Activated CD8-positive, alpha-beta memory T cell treated with anti-CD3 and anti-CD28 coated beads, Interleukin-2, amount 50 U/mL, for 1 hour (primary cell): ENCODE measurements at regions not wholly inside any gene's neighbourhood (a gene's known extent, or its start where the extent isn't known, plus 50 kb on each side); places are given as distances from the start of the nearest gene placed in this dataset.

Experiments
- DNase-seq: peaks from one replicate; pipeline ENCODE4 v3.0.0-alpha.2; 2020; ENCODE audit errors: extremely low read depth

- no peak for DNase-seq
These were observed 103.4 kb downstream of the HLX start for GRCh38 chr1:220982686-220983085.

- no peak for DNase-seq
These were observed 104.8 kb downstream of the HLX start for GRCh38 chr1:220983877-220984635.

- DNase-seq: no peak
These were observed 111.4 kb downstream of the HLX start for GRCh38 chr1:220990427-220991339.

GRCh38 chr1:220991506-220991905, 112.3 kb downstream of the HLX start:
- DNase-seq: no peak

GRCh38 chr1:220991959-220992704, 112.9 kb downstream of the HLX start:
- DNase-seq: no peak

DNA sequence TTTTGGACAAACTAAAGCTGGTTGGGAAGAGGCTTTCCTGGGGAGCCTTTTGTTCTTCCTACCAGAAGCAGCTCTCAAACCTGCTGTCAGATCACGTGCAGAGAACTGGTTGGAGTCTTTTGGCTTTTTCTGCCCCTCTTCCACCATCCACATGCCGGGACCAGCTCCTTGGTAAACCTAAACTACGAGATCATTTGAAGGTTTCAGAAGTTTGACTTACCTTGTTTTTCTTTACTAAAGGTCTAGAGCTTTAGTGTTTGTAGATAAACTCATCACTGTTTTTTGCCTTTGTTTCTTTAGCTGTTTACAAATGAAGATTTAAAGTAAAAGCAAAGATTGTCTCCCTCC, 113.4 kb downstream of the HLX start:
- DNase-seq: no peak

GRCh38 chr1:220994671-220995070, 115.4 kb downstream of the HLX start:
- no peak for DNase-seq

DNA sequence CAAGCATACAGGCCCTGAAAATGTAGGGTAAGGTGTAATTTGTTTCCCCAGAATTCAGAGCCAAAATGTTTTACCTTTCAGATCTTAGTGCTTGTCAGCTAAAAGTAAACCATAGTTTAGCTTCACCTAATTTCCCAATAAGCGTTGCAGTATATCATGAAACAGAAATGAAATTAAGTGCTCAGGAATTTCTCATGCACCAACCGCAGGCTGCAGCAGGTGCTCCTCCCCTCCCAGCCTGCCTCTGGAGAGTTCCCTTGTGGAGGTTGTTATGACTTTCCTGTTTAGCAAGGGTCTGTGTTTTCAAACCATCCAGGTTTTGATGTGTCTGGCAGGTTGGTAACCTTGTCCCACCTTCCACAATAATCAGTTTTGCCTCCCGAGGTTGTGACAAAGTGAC, 118.5 kb downstream of the HLX start:
- no peak for DNase-seq

DNA sequence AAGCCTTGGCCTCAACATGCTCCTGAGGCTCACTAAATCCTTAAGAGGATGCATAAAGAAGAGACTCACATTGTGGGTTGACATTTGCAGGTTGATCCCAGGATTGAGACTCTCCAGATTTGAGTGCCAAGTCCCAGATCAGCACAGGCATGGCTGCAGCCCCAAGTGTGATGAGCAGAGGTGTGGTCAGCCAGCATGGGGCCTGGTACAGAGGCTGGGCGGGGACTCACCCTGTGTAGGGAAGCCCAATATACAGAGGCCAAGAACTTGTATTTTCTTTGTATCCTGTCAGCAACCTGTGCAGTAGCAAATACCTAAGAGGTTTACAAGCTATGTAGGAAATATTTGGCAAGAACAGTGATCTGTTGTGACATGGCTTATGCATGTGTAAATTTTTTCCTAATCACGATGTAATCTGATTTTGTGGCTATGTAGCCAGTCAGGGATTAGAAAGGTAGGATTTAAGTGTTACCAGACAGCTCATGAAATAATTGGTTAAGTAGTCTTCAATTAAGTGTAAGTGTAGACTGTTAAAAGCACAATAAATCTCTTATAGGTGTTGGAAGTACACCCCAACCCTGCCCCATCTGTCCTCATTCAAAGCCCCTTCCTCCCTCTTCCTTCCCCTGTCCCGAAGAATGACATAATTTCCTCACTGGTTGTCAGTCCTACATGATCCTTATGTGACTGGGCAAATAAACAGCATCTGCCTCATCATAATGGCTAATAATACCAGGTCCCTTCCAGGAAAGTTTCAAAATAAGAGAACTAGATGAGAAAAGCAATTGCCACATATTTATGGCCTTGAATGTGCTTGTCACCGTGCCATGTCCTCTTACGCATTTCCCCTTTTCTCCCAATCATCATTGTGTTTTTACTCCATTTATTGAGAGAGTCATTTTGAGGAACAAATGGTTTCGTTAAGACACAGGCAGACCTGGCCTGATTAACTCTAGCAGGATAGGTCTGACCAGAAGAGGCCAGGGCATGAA, 120.9 kb downstream of the HLX start:
- no peak for DNase-seq

- DNase-seq: no peak
These were observed 121.9 kb downstream of the HLX start for GRCh38 chr1:221001167-221001566.

- no peak for DNase-seq
These were observed 123.4 kb downstream of the HLX start for GRCh38 chr1:221002601-221003000.

GRCh38 chr1:221011145-221011544, 131.9 kb downstream of the HLX start:
- DNase-seq: no peak

DNA sequence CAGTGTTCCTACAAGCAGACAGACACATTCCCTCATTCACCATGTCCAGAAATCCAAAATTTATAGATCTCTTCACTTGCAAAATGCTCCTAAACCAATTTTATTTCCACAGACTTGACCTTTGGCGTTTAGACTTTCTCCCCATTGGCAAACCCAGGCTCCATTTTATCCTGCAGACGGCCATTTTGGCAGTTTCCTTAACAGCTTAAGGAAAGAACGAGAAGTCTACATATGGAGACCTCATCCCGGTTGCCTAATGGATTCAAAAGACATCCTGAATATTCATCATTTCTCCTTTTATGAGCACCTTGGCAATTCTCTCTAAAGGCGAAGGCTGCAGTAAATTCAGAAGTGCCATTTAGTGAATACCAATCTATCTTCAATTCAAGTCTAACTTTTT, 132.9 kb downstream of the HLX start:
- no peak for DNase-seq

GRCh38 chr1:221013691-221014660, 134.7 kb downstream of the HLX start:
- no peak for DNase-seq

DNA sequence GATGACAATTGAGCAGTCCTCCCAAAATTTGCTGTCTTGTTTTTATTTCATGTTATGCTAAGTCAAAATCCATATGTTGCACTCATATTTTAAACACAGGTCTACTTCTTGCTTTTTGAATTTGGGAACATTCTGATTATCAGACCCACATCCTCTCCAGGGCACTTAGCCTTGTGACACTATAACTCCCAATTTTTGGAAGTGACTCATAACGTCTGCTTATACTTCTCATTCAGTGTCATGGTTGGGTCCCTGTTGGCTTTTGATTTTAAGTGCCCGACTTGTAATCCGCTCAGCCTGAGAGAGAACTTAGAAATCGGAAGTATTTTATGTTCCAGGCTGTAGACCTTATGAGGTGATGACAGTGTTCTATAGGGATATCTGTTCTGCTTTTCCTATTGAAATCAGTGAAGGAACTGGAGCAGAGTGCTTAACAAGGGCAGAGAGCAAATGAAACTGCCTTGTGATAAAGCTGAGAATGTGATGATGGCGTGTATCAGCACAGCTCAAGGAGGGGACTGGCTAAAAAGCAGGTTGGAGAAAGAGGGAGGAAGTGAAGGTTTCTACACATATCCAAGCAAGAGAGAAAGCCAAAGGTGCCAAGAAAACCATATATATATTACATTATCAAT, 136.0 kb downstream of the HLX start:
- DNase-seq: no peak

GRCh38 chr1:221016751-221017150, 137.5 kb downstream of the HLX start:
- DNase-seq: no peak

GRCh38 chr1:221018414-221018813, 139.2 kb downstream of the HLX start:
- no peak for DNase-seq

DNA sequence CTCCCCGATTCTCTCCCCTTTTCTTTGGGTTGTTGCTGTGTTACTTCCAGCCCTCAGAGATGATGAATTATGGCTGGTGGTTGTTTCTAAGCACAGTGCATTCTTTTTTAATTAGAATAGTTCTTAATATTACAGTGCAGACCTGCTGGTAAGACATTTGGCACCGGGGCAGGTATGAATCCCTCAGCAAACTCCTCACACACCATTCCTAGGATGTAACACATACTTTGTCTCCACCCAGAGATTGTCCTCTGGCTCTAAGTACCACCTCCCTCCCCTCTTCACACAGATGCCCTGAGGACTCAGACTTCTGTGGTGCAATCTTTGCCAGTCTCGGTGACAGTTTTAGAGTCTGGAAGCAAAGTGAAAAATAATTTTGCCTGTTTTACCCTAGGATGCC, 143.1 kb downstream of the HLX start:
- DNase-seq: no peak

- no peak for DNase-seq
These were observed 144.2 kb downstream of the HLX start for GRCh38 chr1:221023482-221023881.

DNA sequence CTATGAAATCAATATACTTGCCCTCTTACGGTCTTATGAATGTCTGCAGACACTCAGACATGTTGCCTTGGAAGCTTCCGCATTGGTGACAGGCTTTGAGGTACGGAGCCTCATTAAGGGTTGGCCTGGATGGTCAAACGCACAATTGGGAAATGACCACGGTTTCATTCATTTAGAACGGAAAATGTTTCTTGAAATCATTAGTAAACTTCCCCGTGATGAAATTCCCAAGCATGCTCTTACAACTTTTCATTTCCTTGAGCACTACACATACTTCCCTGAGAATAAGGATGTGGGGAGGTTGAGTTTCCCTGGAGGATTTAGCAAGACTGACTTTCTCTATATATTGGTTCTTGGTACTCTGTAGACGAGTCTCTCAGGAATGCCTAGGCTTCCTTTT, 146.3 kb downstream of the HLX start:
- DNase-seq: no peak
